ENCODE measurements at regions not wholly inside any gene's neighbourhood (a gene's known extent, or its start where the extent isn't known, plus 50 kb on each side); places are given as distances from the start of the nearest gene placed in this dataset.

GRCh38 chr18:34315591-34316352, 91.1 kb upstream of the NOL4 start:
- no peaks in the 10 kb centered on the region for H3K27me3 ChIP-seq
- no peak for TF ChIP-seq POLR2A (IDR thresholded peaks at IDR 0.05)
- no peak for TF ChIP-seq CTCF (IDR thresholded peaks at IDR 0.05)
- TF ChIP-seq POLR2AphosphoS5 (IDR thresholded peaks at IDR 0.05; ENCODE audit: insufficient read depth in 1 of 2, low read depth in 1 of 2) = no peak
- no peaks in the 10 kb centered on the region for H3K4me1 ChIP-seq
- no peak for DNase-seq (ENCODE audit: extremely low spot score in 2 of 2)
- no peaks in the 10 kb centered on the region for H3K36me3 ChIP-seq
- H3K4me3 ChIP-seq = no peak overlapping the region
- no peaks in the 10 kb centered on the region for H3K9me3 ChIP-seq
- no peak overlapping the region for H3K27ac ChIP-seq
- intact Hi-C loops (cut with DNase I) = no loop called here

GRCh38 chr18:34320267-34320666, 95.6 kb upstream of the NOL4 start:
- intact Hi-C loops (cut with DNase I) = loop anchor here (5.0 kb wide), 1 partner anchor 252 kb away; no protein-coding TSS in a partner anchor
- no peaks in the 10 kb centered on the region for H3K27me3 ChIP-seq
- no peak overlapping the region for H3K27ac ChIP-seq
- H3K4me1 ChIP-seq = no peaks in the 10 kb centered on the region
- no peak overlapping the region for H3K4me3 ChIP-seq
- TF ChIP-seq POLR2A (IDR thresholded peaks at IDR 0.05) = no peak
- H3K36me3 ChIP-seq = no peaks in the 10 kb centered on the region
- no peak for DNase-seq (ENCODE audit: extremely low spot score in 2 of 2)
- no peaks in the 10 kb centered on the region for H3K9me3 ChIP-seq

- intact Hi-C loops (cut with DNase I) = loop anchor here (5.0 kb wide), 1 partner anchor 251 kb away; no protein-coding TSS in a partner anchor
- Histone ChIP-seq H3K9me3 (no peaks in the 10 kb centered on the region), H3K4me3 (no peak overlapping the region), H3K27me3 (no peaks in the 10 kb centered on the region), H3K27ac (no peak overlapping the region), H3K36me3 (no peaks in the 10 kb centered on the region), H3K4me1 (no peaks in the 10 kb centered on the region)
- DNase-seq (ENCODE audit: extremely low spot score in 2 of 2) = no peak
- TF ChIP-seq CTCF (IDR thresholded peaks at IDR 0.05) = no peak
- no peak for TF ChIP-seq POLR2AphosphoS5 (IDR thresholded peaks at IDR 0.05; ENCODE audit: insufficient read depth in 1 of 2, low read depth in 1 of 2)
- TF ChIP-seq POLR2A (IDR thresholded peaks at IDR 0.05) = no peak
These were observed 96.4 kb upstream of the NOL4 start for GRCh38 chr18:34321066-34321465.

- H3K4me1 ChIP-seq = no peaks in the 10 kb centered on the region
- intact Hi-C loops (cut with DNase I) = loop anchor here (5.0 kb wide), 1 partner anchor 250 kb away; no protein-coding TSS in a partner anchor
- no peaks in the 10 kb centered on the region for H3K9me3 ChIP-seq
- DNase-seq (ENCODE audit: extremely low spot score in 2 of 2) = no peak
- no peaks in the 10 kb centered on the region for H3K36me3 ChIP-seq
- no peak overlapping the region for H3K27ac ChIP-seq
- no peak overlapping the region for H3K4me3 ChIP-seq
- no peaks in the 10 kb centered on the region for H3K27me3 ChIP-seq
- no peak for TF ChIP-seq POLR2A (IDR thresholded peaks at IDR 0.05)
- TF ChIP-seq POLR2AphosphoS5 (IDR thresholded peaks at IDR 0.05; ENCODE audit: insufficient read depth in 1 of 2, low read depth in 1 of 2) = no peak
- no peak for TF ChIP-seq CTCF (IDR thresholded peaks at IDR 0.05)
These were observed 97.9 kb upstream of the NOL4 start for GRCh38 chr18:34322365-34323289.

- no peak for DNase-seq (ENCODE audit: extremely low spot score in 2 of 2)
- no peaks in the 10 kb centered on the region for H3K36me3 ChIP-seq
- no peaks in the 10 kb centered on the region for H3K4me1 ChIP-seq
- no peaks in the 10 kb centered on the region for H3K27me3 ChIP-seq
- H3K9me3 ChIP-seq = no peaks in the 10 kb centered on the region
- H3K4me3 ChIP-seq = no peak overlapping the region
- no peak for TF ChIP-seq CTCF (IDR thresholded peaks at IDR 0.05)
- TF ChIP-seq POLR2AphosphoS5 (IDR thresholded peaks at IDR 0.05; ENCODE audit: insufficient read depth in 1 of 2, low read depth in 1 of 2) = no peak
- no peak for TF ChIP-seq POLR2A (IDR thresholded peaks at IDR 0.05)
- intact Hi-C loops (cut with DNase I) = no loop called here
- H3K27ac ChIP-seq = no peak overlapping the region
These were observed 105.1 kb upstream of the NOL4 start for GRCh38 chr18:34329840-34330239.
